GM19351 (cell line): ENCODE measurements at regions not wholly inside any gene's neighbourhood (a gene's known extent, or its start where the extent isn't known, plus 50 kb on each side); places are given as distances from the start of the nearest gene placed in this dataset.

Source experiments
- ATAC-seq: cut with Tn5 transposase; IDR thresholded peaks from one replicate; pipeline ENCODE4 v1.9.1; 2021; ENCODE audit warnings: mild to moderate bottlenecking, moderate library complexity; ENCODE audit not compliant: unreplicated experiment

DNA sequence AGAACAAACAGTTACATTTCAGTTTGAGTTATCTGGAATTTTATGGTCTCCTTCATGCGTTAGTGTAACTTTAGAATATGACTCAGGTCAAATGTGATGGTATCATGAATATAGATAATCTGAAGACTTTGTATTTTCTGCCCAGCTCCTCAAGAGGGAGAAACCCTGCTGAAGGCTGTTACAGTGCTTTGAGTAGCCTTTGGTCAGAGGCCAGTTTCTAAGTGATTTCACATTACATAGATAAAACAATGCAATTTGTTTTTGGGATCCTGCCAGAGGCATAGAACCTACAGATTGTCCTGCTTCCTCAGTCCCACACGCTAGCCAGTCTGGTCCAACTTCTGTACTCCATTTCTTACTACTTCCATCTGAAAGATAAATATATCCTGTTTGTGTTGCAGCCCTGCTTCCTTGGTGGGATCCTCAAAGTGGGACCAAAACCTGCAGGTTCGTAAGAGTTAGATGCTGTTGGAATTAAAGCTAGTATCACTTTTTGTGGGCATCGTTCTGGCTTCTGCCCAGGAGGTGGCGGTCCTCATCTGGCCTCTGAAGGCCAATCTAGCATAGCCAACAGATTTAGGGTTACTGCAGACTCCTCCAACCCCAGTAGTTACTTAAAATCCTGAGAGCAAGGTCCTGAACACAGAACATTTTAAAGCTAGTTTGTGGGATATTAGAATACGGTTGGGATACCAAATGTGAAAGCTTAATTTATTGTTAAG, 645.8 kb upstream of the USP24 start:
- no peak for ATAC-seq

DNA sequence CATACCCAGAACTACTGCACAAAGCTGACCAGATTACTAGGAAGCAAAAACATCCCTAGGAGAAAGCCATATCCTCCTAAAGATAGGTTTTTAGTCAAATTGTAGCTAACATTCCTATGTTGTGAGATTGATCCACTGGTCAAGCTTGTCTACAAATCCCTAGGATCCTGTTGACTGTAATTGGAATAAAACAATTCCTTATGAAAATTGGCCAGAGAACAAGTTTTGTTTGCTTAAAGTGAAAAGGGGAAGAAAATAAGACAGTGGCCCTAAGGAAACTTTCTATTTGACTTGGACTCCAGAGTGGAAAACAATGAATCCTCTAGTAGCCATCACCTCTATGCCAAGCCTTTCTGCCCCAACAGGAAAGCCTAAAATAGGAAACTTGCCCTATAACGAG, 645.2 kb upstream of the USP24 start:
- no peak for ATAC-seq

DNA sequence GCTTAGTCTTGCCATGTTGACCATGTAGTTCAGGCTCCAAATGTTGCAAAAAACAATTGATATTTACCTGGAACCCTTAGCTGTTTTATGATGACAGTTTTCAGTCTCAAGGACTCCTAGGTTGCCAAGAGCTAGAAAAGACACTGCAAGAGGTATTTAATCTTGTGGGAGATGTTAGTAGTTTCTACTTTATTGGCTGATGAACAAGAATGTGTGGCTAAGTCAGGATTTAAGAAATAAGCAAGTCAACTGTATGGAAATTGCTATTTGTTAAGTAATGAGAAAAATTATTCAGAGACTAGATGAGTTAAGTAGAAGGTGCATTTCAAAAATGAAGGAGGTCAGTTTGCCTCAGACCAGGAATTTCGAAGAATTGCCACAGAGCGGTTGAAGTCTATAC, 639.7 kb upstream of the USP24 start:
- ATAC-seq = no peak

DNA sequence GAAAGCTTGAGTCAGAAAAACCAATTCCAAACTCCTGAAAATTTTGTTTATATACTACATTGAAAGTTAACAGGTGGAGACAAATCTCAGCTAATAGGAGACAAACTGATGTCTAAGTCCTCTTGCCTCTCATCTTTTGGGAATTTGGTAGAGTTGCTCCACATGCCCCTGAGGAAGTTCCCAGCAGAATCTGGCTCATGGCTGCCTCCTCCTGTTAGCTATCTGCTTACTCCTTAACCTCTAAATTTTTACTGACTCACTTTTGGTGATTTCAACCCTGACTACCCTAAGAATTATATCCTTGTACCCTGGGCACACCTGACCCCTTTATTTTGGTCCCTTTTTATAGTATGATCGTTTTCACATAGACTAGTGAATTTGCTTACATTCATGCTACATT, 633.7 kb upstream of the USP24 start:
- no peak for ATAC-seq

DNA sequence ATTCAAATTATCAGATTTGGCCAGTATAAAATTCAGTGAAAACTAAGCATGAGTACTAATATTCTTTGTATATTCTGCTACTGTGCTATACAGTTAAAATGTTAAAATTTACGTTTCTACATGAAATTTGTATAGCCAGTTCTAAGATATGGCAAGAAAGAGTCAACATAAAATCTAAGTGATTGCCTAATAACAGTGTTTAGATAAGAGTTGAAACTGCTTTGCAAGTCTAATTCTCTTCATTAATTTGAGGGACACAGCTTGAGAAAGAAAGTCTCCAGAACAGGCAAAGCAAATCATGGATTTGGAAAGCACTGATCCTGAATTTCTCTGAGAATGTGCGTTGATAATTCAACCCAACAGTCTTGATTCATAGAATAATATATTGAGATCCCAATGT, 630.9 kb upstream of the USP24 start:
- no peak for ATAC-seq

DNA sequence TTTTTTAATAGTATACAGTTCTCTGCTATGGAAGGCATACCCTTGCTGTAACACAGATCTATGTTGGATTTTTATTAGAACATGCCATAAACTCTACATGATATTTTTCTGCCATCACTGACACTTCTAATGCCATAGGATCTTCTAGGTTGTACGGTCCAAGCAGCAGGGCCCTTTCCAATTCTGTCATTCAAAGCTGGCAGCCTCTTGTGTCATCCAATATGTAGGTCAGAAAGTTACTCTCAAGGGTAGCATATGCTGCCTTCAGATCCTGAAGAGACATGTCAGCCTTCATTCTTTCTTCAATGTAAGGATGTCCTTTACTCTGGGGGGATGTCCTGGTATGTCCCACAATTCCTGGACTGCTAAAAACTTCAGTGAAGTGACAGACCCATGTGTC, 629.2 kb upstream of the USP24 start:
- ATAC-seq = no peak

DNA sequence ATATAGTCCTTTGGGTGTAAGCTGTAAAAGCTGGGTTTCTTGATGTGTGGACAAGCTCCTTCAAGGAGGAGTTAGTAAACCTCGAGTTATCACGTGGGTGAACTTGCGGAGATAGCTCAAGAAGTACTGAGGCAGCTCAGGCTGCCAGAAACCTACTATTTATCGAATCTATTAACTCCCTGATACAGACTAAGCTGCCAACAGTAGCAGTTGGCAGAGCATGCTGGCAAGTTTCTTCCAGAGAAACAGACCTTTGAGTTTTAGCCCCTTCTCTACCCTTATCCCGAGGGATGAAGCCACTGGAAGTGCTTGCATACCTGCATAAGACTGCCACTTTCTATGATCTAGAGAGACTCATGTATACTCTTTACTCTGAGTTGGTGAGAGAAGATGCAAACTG, 624.5 kb upstream of the USP24 start:
- no peak for ATAC-seq

DNA sequence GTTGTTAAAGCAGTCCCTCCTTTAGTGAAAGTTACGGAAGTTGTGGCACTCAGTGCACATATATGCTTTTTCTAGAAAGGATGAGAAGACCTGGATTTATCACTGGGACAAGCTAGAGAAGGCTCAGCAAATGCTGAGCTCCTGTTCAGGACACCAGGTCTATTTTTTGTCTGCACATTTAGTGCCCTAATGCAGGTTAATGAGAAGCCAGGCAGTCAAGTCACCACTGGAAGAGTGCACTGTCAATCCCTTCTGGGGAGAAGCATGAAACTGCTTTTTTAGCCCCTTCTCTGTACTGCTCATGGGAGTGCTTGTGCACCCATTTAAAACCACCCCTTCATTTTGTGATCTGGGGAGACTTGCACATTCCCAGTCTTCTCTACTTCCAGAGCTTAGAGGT, 624.1 kb upstream of the USP24 start:
- no peak for ATAC-seq

DNA sequence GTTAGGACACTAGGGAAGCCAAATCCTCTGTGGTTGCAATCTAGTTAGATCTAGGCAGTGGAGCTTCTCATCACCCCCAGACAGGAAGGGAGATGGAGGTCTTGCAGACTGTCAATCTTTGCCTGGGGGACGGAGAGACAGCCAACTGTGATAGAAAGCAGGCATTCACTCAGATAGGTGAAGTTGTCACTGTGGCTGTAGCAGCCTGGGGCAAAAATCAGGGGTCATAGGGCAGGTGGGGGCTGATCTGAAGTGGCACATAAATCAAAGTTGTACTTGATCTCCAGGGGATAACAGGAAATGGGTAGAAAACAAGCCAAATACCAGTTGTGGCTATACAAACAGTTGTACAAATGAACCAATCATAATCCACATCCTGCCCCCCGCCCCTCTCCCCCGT, 620.9 kb upstream of the USP24 start:
- ATAC-seq = no peak

DNA sequence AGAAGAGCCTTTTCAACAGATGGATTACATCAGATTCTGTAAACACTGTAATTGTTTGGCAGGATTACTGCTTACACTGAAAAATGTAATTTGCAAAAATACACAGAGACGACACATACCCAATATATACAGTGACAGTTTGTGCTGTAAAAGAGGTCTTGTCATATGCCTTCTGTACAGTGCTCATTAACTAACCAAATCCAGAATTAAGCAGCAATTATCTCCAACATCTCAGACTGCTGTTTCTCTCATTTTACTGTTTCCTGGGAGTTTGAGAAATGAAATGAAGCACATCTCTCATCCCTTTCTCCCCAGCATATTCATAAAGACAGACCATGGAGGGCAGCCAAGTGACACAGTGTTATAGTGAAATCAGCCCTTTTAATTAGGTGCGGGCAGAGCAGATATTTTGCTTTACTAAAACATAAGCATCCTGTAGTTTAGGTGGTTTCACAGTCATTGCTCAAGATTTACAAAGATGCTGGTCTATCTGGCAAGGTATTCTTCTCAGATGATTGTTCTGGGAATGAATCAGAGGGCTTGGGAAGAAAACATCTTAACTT, 618.4 kb upstream of the USP24 start:
- no peak for ATAC-seq

DNA sequence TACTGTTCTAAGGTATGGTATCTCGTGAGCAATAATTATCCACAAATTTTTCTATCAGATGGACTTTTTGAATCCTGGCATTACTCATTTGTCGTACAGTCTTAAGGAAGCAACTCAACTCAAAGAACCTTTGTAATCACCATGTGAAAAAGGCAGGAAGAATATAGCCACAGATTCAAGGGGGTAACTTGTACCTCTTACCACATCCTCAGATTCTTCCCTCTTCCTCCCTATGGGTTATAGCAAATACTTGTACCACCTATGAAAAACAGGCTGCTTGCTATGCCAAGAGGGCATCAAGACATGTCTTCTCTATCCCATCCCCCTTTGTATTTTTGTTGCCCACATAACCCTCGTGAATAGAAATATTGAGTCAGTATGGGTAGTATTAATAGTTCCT, 616.6 kb upstream of the USP24 start:
- ATAC-seq = no peak

DNA sequence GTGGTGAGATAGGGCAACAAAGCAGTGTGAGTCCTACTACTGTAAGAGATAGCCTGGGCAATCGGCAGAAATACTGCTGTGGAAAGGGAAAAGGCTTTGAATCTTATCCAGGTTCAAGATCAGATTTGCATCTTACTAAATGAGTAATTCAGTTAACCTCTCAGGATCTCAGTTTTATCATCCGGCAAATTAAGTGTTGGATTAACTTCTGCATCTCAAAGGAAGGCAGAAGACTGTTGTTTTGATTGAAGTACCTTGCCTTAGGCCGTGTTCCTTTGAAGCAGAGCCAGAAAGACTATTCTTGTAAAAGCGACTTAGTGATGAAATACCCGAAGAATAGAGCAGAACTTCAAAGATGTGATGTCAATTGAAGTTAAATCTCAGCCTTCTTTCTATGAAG, 612.9 kb upstream of the USP24 start:
- ATAC-seq = no peak

DNA sequence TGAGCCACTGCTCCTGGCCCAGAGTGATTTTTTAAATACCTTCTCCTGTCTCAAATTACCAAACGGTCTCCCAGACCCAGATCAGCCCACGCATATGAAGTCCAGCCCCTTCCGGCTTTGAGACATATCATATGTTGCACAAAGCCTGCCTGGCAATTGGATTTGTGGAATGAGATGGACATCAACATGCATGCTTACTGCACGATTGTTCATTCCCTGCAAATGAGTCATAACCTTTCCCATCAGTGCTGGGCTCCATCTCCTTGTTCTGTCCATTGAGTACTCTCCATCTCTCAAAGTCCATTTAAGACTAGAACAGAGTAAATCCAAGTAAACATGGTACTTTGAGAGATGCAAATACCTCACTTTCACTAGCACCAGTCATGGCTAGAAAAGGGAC, 612.2 kb upstream of the USP24 start:
- ATAC-seq = no peak

DNA sequence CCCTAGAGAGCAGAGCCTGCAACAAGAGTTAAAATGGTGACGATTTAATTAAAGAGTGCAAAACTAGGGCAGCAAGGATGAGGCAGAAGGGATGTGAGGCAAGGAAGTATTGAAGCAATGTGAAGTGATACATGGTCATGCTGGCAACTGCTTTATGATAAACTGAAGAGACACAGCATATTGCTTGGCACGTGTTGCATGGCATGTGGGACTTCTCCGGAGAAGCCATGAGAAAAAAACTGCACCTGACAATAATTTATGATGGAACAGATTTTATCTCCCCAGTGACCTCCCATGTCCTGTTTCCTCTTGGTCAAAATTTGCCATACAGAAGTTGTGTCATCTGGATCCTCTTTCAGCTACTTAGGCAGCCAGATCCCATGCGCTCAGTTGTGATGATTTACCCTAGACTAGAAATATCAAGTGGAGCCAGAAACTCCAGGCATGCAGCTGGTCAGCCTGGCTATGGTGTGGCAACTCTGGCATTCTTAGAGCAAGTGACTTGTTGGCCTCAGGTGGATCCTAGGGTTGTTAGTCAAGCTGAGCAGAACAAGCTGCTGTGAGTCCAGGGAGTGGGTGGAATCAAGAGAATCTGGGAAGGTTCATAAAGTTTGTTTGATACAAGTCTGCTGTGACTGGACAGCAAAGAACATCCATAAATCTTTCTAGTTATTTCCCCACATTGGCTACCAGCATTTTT, 611.4 kb upstream of the USP24 start:
- ATAC-seq = no peak

DNA sequence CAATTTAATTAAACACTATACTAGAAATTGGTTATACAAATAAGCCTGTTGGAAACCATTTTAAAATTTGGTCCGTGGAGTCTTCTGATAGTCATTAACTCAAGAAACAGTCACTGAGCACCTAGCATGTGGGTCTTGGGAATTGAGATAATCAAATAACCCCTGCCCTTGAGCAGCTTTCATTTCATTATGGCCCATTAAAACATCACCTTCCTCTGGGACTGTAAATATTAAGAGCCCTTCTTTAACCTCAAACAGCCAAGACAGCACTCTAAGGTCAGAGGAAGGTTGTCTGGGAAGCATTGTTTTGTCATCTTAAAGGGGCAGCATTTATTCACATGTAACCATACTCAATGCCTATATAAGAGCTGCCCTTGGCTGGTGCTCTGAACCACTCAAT, 610.3 kb upstream of the USP24 start:
- no peak for ATAC-seq

DNA sequence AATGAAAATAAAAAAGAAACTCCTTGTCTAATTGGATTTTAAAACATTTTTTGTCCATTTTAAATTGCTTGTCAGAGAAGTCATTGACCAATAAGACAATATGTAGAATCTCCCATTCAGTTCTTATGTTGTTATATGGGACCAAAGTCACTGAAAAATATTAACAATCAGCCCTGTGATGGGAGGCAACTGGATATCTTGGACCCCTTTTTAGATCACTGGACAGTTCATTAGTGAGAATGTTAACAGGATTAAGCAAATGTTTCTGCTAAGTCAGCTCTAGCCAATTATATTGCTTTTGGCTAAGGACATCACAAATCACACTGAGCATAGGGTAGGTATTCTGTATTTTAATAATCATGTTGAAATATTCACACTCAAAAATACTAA, 609.1 kb upstream of the USP24 start:
- ATAC-seq = no peak

DNA sequence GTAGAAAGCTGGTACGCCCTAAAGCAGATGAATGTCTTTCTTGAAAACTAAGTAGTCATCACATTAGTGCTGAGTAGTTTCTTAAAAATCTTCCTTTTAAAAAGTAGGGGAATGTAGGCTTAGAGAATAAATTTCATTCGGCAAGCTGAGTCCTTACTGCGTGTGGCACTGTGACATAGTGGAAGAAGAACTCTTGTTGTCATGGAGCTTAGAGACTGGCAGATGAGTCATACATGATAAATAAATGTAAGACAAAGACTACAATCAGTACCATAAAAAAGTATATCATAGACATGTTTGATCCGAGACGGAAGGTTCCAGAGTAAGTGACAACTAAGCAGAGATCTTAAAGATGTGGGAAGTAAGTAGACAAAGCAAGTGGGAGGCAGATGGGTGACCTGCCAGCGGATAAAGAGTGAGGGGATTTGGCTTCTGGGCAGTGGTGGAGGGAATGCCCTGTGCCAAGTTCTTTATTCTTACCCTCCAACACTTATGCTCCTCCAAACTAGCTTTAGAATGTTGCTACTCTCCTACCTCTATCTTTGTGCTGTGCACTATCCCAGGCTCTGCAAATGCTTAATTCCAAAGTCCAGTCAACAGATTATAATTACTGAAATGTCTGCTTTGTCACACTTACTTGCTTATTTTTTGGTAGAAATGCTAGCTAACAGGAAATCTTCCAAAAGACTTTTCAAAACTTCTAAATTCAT, 608.5 kb upstream of the USP24 start:
- no peak for ATAC-seq

DNA sequence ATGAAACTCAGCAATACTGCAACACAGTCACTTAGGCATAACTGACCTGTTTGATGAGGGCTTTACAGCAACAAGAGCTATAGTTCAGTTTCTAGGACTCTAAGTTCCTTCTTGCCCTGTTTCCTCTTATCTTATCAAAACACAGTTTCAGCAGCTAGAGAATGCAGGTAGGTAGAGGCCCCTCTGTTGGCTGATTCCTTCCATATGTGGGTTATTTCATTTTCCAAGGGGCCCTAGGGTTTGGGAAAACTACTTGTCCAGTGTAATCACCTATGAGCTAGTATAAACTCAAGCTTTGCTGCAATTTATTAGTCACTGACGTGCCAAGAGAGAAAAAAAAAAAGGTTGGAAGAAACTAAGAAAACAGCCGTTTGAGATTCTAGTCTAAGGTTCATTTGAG, 607.7 kb upstream of the USP24 start:
- ATAC-seq = no peak

DNA sequence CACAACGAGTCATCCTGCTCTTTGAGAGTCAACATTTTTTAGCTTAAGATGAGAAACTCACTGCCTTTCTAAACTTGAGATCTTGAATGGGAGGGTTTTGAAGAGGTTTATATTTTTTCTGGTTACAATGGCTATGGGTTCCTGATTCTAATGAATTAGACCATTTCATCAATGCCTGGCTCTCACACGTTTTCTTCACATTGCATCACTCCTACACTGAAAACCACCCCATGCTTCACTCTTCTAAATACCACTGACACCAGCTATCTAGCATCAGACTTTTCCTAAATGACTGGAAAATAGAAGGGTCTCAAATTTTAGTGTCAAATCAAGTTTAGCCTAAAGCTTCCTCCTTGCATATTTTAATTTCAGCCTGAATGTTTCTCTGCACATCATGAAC, 606.1 kb upstream of the USP24 start:
- no peak for ATAC-seq

DNA sequence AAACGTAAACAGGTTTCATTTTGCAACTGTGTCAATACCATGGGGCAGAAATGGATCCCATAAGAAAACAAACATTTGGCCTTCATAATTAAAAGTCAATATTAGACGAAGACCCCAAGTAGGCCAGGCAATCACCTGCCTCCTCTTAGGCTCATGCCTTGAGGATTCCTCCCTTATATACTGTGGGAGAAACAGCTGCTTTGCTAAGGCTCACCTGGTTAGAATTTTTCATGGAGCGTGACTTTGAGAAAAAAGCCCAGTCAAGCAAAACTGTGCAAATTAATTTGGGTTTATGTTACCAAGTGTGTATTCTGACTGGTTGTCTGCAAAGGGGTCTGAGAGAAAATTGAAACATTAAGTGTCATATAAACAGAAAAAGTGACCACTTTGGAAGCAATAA, 605.3 kb upstream of the USP24 start:
- no peak for ATAC-seq

DNA sequence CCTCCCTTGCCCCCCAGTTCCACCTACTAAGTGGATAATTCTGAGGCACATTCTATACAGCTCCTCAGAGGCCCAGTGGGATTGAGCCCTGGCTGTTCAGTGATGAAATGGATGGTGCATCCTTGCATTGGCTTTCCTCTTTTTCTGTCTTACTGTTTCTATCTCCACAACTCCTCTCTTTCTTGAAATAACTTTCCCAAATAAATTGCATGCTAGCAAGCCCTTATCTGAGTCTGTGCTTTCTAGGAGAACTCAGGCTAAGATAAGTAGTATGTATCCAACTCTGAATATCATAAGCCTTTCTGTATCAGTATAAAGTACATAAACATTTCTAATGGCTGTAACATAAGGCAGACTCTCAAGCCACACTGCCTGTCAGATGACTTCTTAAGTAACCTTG, 603.8 kb upstream of the USP24 start:
- no peak for ATAC-seq
